ENCODE measurements at regions not wholly inside any gene's neighbourhood (a gene's known extent, or its start where the extent isn't known, plus 50 kb on each side); places are given as distances from the start of the nearest gene placed in this dataset.

DNA sequence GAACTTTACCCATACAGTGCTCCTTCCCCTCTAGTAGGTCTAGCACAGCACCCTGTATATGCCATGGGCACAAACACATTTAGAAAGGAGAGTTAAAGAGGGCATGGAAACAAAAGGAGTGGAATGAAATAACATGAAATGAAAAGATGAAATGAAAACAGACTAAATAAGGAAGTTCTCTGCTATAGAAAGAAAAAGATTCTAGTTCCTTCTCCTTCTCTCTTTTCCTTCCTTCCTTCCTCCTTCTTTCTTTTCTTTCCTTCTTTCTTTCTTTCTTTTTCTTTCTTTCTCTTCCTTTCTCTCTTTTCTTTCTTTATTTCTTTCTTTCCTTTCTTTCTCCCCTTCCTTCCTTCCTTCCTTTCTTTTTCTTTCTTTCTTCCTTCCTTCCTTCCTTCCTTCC is 2197.4 kb downstream of the PCDH7 start:
- no peak overlapping the region for H3K4me3 ChIP-seq (ENCODE audit: low read length)
- ATAC-seq: no peak

DNA sequence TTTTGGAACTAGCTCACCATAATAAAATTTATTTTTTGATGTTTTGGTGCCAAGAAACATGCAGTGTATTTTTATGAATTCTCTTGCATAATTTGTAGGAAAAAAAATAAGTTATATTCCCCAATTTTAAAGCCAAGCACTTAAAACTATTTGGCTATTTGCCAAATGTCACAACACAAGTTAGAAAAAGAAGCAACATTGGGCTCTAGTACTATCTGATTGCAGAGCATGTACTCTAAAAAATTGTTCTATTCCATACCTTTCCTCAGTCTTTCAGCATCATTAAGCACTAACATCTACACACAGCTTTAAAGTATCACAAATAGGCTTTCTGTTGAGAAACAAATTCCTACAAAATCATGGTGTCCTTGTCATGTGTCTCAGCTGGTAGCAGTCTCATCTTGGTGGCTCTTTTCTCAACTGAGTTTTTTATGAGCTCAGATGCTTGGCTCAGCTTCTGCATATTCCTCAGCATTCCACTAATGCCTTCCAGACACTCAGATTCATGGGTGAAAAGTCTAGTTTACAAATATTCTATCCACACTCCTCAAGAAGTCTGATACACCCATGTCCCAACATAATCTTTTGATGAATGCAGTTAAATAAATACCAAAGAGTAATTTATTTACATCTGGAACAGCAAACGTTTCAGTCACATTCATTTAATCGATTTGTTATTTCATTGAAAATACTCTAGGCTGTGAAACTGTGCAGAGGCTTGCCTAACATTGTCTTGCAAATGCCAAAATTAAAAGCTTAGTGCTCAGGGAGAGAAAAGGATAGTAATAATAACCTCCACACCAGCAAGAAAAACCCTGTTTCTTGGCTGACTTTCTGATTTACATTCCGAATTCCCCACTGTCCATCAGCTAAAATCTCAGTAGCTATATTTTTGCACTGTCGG is 2209.9 kb downstream of the PCDH7 start:
- TF ChIP-seq, protein P1, sequence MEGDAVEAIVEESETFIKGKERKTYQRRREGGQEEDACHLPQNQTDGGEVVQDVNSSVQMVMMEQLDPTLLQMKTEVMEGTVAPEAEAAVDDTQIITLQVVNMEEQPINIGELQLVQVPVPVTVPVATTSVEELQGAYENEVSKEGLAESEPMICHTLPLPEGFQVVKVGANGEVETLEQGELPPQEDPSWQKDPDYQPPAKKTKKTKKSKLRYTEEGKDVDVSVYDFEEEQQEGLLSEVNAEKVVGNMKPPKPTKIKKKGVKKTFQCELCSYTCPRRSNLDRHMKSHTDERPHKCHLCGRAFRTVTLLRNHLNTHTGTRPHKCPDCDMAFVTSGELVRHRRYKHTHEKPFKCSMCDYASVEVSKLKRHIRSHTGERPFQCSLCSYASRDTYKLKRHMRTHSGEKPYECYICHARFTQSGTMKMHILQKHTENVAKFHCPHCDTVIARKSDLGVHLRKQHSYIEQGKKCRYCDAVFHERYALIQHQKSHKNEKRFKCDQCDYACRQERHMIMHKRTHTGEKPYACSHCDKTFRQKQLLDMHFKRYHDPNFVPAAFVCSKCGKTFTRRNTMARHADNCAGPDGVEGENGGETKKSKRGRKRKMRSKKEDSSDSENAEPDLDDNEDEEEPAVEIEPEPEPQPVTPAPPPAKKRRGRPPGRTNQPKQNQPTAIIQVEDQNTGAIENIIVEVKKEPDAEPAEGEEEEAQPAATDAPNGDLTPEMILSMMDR (IDR thresholded peaks at IDR 0.05): no peak
- H3K4me3 Mint-ChIP-seq: no peak overlapping the region
- Histone ChIP-seq H3K9me3 (ENCODE audit: control insufficient read depth, insufficient read depth, low read length) (no peaks in the 10 kb centered on the region), H3K4me3 (ENCODE audit: low read length) (no peak overlapping the region), H3K4me1 (ENCODE audit: control insufficient read depth, insufficient read depth, low read length) (no peaks in the 10 kb centered on the region), H3K27me3 (ENCODE audit: control insufficient read depth, insufficient read depth, low read length) (no peaks in the 10 kb centered on the region), H3K36me3 (ENCODE audit: control insufficient read depth, insufficient read depth, low read length) (no peaks in the 10 kb centered on the region), H3K27ac (ENCODE audit: low read length) (no peak overlapping the region)
- no peaks in the 10 kb centered on the region for H3K4me1 Mint-ChIP-seq
- peaks cover 1% of the 10 kb centered on the region for H3K36me3 Mint-ChIP-seq
- ATAC-seq (no peak), DNase-seq (no peak)
- no peaks in the 10 kb centered on the region for H3K27me3 Mint-ChIP-seq (ENCODE audit: low read depth in 2 of 2)
- intact Hi-C loops (cut with micrococcal nuclease): no loop called here
- no peak overlapping the region for H3K27ac Mint-ChIP-seq
- WGBS (ENCODE audit: insufficient coverage): 83% methylated on average over 4 of the region's 4 CpGs
- H3K9me3 Mint-ChIP-seq: peaks cover 7 to 16% of the 10 kb centered on the region in 2 donors

More for the DNA sequence above, 2197.4 kb downstream of the PCDH7 start:
- intact Hi-C loops (cut with micrococcal nuclease): no loop called here
- no peaks in the 10 kb centered on the region for H3K9me3 ChIP-seq (ENCODE audit: control insufficient read depth, insufficient read depth, low read length)
- H3K36me3 ChIP-seq (ENCODE audit: control insufficient read depth, insufficient read depth, low read length): no peaks in the 10 kb centered on the region
- H3K4me1 Mint-ChIP-seq: no peaks in the 10 kb centered on the region
- H3K36me3 Mint-ChIP-seq: no peaks in the 10 kb centered on the region
- no peaks in the 10 kb centered on the region for H3K4me1 ChIP-seq (ENCODE audit: control insufficient read depth, insufficient read depth, low read length)
- no peak overlapping the region for H3K27ac ChIP-seq (ENCODE audit: low read length)
- H3K27me3 Mint-ChIP-seq (ENCODE audit: low read depth in 2 of 2): no peaks in the 10 kb centered on the region
- DNase-seq: no peak
- H3K27ac Mint-ChIP-seq: no peak overlapping the region
- H3K27me3 ChIP-seq (ENCODE audit: control insufficient read depth, insufficient read depth, low read length): no peaks in the 10 kb centered on the region
- TF ChIP-seq, protein P1 (IDR thresholded peaks at IDR 0.05): no peak
- H3K4me3 Mint-ChIP-seq: no peak overlapping the region
- H3K9me3 Mint-ChIP-seq: peaks cover 3 to 20% of the 10 kb centered on the region in 2 donors

DNA sequence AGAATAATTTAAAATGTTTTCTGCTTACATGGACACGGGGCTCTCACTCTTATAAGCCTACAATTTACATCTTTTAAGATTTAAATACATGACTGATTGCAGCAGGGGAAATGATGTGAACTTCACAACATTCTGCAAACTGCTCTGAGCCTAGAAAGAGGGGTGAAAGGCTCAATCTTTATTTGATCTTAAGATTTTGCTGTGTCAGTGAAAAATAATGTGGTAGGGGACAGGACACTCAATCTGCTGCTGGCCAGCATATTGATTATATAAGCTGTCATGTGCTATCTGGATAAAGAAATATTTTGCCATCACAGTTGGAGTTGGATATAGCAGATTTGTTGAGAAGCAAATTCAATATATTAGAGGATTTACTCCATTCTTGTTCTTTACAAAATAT is 2210.5 kb downstream of the PCDH7 start:
- H3K36me3 ChIP-seq (ENCODE audit: control insufficient read depth, insufficient read depth, low read length): no peaks in the 10 kb centered on the region
- ATAC-seq: no peak
- WGBS (ENCODE audit: insufficient coverage): 33% methylated on average over 1 of the region's 1 CpG
- H3K9me3 Mint-ChIP-seq: peaks cover 7 to 14% of the 10 kb centered on the region in 2 donors
- H3K27me3 Mint-ChIP-seq (ENCODE audit: low read depth in 2 of 2): no peaks in the 10 kb centered on the region
- intact Hi-C loops (cut with micrococcal nuclease): no loop called here
- H3K36me3 Mint-ChIP-seq: no peaks in the 10 kb centered on the region
- H3K27me3 ChIP-seq (ENCODE audit: control insufficient read depth, insufficient read depth, low read length): no peaks in the 10 kb centered on the region
- no peak overlapping the region for H3K27ac Mint-ChIP-seq
- no peaks in the 10 kb centered on the region for H3K9me3 ChIP-seq (ENCODE audit: control insufficient read depth, insufficient read depth, low read length)
- no peak overlapping the region for H3K4me3 Mint-ChIP-seq
- H3K27ac ChIP-seq (ENCODE audit: low read length): no peak overlapping the region
- DNase-seq: no peak
- H3K4me3 ChIP-seq (ENCODE audit: low read length): no peak overlapping the region
- no peaks in the 10 kb centered on the region for H3K4me1 Mint-ChIP-seq
- no peaks in the 10 kb centered on the region for H3K4me1 ChIP-seq (ENCODE audit: control insufficient read depth, insufficient read depth, low read length)
- TF ChIP-seq, protein P1 (IDR thresholded peaks at IDR 0.05): no peak

DNA sequence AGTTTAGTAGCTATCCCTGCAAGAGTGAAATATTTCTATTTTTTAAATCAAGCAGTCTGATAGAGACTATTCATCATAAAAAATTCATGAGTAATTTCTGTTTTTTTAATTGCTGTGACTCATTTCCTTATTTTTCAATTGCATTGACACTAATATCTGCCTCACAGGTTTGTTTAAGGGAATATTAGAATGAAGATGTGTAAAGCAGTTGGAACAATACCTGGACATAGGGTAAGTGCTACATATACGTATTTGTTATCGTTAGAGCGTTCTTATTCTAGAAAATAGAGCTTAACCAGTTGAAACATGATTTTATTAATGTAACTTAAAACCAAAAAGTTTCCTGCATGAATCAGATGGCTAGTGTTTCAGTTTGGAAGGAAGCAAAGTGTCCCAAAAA is 2211.3 kb downstream of the PCDH7 start:
- Histone ChIP-seq H3K4me1 (ENCODE audit: control insufficient read depth, insufficient read depth, low read length) (no peaks in the 10 kb centered on the region), H3K9me3 (ENCODE audit: control insufficient read depth, insufficient read depth, low read length) (no peaks in the 10 kb centered on the region), H3K27me3 (ENCODE audit: control insufficient read depth, insufficient read depth, low read length) (no peaks in the 10 kb centered on the region), H3K36me3 (ENCODE audit: control insufficient read depth, insufficient read depth, low read length) (no peaks in the 10 kb centered on the region), H3K4me3 (ENCODE audit: low read length) (no peak overlapping the region), H3K27ac (ENCODE audit: low read length) (no peak overlapping the region)
- H3K4me1 Mint-ChIP-seq: no peaks in the 10 kb centered on the region
- H3K4me3 Mint-ChIP-seq: no peak overlapping the region
- H3K27me3 Mint-ChIP-seq (ENCODE audit: low read depth in 2 of 2): no peaks in the 10 kb centered on the region
- intact Hi-C loops (cut with micrococcal nuclease): no loop called here
- no CpG with 5 or more reads among the region's 3 CpGs for WGBS (ENCODE audit: insufficient coverage)
- ATAC-seq: no peak
- H3K36me3 Mint-ChIP-seq: no peaks in the 10 kb centered on the region
- no peak overlapping the region for H3K27ac Mint-ChIP-seq
- TF ChIP-seq, protein P1 (IDR thresholded peaks at IDR 0.05): no peak
- DNase-seq: no peak
- H3K9me3 Mint-ChIP-seq: peaks cover 7 to 12% of the 10 kb centered on the region in 2 donors

All from natural killer cell (primary cell).